ENCODE measurements at regions not wholly inside any gene's neighbourhood (a gene's known extent, or its start where the extent isn't known, plus 50 kb on each side); places are given as distances from the start of the nearest gene placed in this dataset.

DNA sequence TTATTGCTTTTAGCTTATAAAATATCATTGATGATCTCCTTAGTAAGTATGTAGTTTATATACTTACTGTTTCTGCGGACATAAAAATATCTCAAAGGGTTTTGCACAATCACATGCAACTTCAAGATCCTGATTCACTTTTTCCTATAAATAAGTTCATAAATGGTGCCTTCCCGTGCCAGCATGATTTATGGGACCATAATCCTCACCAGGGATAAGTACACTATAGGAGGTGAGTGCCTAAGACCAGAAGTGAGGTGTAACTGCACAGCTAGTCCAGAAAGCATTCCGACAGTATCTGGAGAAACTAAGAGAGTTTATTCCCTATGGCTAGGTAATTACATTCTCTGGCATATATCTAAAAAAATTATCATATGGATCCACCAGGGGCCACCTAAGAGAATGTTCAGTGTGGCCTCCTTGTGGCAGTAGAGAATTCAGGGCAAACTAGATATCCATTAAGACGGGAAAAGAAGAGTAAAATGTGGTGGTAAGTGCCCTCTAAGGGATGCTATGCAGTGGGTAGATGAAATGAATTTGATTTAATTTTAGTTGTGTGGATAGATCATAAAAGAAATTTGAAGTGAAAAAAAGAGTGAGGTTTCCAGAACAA is 402.5 kb upstream of the SLC24A2 start:
- no peak for DNase-seq

DNA sequence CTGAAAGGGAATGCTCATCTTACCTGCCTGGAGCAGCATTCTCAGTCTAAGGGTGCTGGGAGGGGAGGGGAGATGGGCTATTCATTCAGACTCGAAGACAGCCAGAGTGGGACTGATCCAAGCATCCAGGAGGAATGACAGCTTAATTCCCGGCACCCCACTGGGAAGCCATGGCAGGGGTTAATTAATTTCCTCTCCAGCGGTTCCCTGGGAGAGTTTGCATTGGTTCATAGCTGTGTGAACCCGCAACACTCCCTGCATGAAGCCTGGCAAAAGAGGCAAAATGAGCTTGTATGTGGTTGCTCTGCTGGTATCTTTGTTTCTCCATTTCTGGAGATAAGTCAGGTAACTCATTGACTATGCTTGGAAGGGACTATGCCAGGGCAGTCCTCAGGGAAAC is 401.0 kb upstream of the SLC24A2 start:
- DNase-seq, result no peak

DNA sequence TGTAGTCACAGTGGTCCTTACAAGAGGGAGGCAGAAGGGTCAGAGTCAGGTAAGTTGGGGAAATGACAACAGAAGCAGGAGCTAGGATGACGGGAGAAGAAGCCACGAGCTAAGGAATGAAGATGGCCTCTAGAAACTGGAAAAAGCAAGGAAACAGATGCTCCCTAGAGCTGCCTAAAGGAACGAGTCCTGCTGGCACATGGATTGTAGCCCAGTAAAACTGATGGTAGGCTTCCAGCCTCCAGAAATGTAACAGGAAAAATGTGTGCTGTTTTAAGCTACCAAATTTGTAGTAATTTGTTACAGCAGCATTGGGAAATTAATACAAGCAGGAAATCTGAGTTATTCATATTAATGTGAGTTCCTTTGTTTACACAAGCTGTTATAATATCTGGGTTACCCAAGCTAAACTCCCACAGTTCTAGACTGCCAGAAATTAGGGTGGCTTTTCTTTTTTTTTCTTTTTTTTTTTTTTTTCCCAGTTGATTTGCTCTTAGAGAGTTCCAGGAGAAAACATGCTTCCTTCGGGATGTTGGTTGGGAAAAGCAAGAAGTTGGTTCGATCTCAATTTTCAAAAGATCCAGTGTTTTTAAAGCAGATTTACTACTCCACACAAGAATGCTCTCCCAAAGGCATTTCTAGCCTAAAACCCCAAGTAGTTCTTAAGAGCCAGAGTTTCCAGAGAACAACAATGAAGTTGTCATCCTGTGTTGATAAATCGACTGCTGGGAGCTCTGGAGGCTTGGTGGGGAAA is 400.0 kb upstream of the SLC24A2 start:
- DNase-seq, result peak; percentile 45

DNA sequence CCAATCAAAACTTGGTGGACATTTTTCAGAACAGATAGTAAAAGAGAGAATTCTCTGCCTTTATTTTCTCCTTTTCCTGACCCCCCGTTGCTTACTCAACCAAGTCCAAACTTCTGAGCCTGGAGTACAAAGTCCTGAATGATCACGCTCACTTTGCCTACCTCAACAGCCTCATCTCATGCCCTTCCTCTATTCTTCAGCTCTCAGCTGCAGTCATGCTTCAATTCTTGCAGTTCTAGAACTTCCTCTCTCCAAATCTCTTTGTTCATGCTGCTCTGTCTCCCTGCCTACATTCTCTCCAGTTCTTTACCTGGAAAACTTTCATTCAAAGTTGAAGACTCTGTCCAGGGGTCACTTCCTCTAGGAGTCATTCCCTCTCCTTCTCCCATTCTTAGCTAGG is 398.5 kb upstream of the SLC24A2 start:
- no peak for DNase-seq

DNA sequence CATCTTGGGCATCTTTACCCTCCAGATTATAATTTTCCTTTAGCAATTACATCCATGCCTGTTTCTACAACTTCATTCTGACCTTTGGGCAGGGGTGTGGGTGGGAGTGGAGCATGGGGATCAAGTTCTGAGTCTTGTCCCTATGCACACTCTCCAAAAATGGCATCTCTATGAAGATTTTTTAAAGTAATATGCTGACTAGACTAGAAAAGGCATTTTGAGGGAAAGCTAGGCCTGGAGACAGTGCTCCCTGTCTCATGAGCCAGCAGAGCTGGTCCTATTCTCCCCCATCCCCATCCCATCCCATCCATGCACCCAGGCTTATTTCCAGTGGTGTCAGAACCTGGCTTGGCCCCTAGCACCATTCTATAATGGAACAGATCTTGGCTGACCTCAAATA is 398.0 kb upstream of the SLC24A2 start:
- no peak for DNase-seq

DNA sequence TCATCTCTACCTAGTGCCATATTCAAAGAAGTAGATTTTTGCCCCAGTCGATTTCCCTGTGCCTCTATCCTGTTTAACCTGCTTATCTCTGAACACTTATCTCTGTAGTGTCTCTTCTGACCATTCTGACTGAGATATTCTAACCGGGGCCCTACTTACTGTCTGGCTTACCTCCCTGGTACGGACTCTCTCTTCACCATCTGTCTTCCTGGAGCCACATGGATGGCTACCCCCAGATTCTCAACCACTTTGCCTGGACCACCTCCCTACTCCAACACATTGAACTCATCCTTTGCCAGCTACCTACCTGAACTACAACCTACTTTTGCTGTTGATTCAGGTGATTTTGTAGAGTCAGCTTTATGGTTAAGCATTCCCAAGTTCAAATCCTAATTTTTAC is 397.4 kb upstream of the SLC24A2 start:
- DNase-seq, result no peak

DNA sequence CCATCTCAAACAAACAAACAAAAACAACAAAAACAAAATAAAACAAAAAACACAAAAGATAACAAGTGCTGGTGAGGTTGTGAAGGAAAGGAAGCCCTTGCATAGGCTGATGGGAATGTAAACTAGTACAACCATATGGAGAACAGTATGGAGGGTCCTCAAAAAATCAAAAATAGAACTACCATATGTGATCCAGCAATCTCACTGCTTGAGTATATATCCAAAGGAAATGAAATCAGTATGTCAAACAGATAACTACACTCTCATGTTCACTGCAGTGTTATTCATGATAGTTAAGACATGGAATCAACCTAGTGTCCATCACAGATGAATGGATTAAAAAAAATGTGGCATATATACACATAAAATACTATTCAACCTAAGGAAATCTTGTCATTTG is 395.7 kb upstream of the SLC24A2 start:
- DNase-seq, result no peak

DNA sequence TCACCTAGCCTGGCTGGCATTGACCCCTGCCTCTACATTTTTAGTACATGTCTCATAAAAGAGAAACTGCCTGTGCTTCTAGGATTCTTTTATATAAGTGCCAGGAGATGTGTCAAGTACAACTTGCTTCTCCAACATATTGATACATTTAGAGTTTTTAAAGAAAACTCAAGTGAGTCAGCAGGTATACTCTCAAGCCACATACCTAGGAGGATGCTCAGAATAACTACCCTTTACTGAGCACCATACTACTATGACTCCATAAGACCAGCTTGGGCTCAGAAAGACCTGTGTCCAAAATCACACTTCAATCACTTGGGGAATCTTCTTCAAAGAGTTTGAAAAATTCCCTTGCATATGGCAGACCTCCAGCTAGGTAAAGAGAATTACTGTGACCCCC is 389.8 kb upstream of the SLC24A2 start:
- no peak for DNase-seq

DNA sequence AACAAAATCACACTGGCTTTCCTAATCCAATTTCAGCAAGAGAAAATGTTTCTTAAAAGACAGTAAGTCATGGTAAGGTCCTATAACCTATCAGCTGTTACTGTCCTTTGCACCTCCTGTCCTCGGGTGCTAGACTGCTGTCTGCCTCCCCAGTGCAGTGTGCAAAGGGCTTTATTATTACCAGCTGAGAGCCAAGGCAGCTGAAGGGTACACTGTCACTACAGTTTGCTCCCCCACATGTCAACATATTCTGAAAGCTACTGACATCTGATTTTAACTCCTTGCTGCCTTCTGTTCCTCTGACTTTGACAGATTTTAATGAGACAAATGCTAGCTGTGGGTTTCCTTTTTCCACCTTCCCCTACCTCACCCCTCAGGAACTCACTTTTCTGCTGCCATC is 389.4 kb upstream of the SLC24A2 start:
- no peak for DNase-seq

DNA sequence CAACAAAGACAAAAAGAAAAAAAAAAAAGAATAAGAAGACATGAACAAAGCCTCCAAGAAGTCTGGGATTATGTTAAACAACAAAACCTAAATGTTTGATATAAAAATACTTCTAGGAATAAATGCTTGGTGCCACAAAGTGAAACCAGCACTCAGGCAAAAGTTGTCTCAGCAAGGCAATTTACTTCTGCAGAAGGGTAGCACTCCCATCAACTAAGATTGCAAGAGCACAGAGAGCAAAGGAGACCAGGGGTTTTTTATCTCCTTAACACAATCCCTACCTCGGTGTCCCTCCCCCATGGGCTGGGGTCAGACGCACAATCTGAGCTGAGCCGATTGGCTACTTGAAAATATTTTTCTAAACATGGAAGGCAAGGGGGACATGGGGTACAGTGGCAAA is 381.3 kb upstream of the SLC24A2 start:
- DNase-seq, result no peak

DNA sequence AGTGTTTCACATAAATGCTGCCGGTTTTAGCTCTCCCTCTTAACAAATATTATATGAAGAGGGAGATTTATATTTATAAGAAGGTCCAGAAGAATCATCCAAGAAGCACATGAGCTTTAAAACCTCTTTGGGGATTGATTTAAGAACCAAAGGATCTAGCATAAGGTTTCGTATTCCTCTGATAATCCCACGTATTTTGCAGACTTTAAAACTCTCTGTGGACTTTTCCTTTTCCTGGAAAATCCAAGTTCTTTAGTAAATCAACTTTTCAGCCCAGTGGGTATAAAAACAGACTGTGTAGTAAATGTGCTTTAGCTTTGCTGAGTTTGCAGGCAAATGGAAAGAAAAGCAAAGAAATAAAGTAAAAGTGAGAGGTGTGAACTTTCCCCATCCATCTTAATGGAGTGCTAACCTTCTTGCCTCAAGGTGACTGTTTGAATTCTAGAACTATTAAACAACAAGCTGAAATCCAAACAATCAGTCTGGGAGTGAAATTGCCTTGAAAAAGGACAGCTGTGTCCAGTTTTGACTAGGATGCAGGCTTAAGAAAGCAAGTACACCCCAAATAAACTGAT is 363.4 kb upstream of the SLC24A2 start:
- DNase-seq, result no peak

DNA sequence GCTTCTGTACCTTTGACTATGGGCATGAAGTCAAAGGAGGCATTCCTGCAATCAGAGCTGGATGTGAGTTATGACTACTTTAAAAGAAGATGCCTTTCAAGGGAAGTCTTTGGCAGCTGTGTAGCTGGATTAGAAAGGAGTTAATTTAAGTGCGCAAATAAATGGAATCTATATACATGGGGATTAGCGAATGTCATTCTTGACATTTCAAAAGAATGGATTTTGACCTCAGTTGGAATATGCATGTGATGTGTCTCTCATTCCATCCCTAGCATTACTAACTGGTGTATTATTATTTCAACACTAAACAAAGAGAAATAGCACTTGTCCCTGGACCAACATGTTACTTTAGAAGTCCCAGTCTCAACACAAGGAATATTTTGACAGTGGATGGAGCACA is 359.6 kb upstream of the SLC24A2 start:
- no peak for DNase-seq

DNA sequence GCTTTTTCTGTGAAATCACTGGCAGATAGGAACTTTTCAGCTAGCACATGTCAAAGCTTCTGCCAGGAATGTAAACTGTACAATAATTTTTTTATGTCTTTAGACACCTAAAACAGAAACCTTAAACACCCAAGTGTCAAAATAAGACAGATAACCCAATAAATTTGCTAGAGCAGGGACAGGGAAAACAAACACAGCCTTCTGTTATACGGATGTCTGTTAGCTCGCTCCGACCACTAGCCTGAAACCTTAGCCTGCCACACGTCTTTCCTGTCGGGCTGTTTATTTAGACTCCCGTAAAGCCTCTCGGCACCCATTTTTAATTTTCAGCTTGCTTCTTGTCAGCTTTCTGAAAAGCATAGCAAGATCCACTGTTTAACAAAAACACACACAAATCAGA is 355.4 kb upstream of the SLC24A2 start:
- DNase-seq, result no peak

DNA sequence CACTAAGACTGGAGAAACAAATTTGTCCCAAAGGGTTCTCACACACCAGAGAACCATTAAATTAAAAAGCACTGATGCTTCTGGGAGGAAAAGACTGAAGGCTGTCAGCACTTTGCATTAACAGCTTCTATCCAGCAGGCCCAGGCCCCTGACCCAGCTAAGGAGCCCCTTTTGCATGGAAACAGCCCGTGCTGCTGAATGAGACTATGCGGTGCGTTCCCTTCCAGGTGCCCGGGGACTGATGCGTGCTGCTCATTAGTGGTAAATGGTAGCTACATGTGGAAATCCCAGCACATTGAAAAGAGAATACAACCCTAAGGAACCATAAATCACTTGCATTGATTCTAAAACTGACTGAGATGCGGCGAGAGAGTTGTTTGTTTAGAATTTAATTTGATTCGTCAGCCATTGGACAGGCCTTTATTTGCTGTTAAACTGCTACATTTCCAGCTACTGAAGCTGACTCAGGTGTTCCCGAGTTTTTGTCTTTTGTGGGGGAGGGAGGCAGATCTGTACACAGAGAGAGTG is 351.0 kb upstream of the SLC24A2 start:
- DNase-seq, result no peak

DNA sequence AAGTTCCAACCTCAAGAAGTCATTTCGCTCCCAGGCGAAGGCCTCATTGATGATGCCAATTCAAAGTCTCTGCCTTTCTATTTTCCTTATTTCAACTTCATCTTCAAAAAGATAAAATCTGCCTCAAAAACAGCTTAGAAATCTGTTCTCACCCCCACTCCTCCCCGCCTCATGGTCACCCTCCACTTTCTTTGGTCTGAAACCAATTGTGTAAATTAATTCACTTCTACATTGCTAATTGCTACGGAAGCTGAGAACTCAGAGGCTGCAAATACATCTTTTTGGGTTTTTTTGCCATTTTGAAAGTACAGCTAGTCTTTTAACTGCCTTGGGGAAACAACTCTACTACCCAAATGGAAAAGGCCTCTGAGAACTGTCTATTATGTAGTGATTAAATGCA is 350.0 kb upstream of the SLC24A2 start:
- no peak for DNase-seq

DNA sequence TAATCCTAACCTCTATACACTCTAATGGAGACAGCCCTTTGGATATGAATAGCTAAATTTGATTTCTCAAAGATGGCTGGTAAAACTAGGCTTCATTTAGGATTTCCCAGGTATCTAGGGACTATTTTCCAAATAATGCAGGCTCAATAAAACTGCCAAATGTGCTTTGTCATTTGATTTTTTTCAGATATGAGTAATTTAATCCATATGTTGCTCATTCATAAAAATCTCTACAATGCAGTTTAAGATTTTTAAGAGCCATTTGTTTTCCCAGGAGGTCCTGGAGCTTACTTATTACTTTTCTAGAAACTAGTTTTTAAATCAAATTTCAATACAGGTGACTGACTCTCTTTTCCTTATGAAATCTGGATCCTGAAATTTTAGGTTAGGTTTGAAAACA is 349.3 kb upstream of the SLC24A2 start:
- DNase-seq, result no peak

DNA sequence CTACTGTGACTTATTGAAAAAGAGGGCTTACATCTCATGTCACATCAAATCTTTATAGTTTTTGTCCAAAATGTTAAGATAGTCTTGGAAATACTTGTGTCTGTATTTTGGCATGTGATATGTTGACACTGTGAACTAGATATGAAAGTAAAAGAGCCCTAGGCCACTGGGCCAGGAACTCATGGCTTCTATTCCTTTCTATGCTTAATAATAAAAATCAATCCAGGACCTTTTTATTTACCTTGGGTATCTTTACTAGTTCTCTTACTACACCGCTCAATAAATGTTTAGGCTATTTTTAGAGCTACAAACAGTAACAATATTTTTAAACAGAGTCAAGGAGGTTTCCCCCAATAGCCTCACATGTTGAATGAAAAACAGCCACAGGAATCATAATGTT is 348.6 kb upstream of the SLC24A2 start:
- no peak for DNase-seq

DNA sequence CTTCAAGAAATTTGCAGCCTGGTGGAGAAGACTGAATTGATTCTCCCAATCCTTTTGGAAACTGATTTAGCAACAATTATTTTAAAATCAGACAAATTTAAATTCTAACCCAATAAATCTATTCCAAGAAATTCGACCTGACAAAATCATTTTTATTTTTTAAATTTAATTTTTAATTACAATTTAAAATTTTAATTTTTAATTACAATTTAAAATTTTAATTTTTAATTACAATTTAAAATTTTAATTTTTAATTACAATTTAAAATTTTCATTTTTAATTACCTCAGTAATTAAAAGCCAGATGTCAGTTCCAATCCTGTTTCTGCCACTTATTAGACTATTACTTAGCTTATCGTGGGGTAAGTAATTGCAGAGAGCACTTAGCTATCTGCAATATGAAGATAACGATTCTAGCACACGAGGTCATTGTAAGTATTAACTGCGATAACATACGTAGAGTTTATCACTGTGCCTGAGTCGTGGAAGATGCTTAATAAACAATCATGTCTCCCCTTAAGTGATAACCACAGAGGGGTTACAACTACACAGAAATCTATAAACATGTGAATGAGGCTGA is 346.4 kb upstream of the SLC24A2 start:
- DNase-seq, result no peak

DNA sequence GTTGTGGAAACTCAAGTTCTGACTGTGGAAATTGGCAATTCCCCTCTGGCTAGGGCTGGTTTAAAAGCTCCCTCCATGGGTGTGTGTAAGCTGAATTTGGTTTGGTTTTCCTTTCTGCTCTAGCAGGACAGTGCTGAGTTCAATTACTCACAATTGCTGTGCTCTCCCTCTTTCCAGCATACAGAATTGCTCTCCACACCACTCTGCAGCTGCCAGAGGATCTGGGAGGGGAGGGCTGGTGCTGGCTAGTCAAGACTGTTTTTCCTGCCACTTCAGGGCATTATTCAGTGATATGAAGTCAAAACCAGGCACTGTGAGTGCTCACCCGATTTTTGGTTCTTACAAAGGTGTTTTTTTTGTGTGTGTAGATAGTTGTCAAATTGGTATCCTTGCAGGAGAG is 336.9 kb upstream of the SLC24A2 start:
- DNase-seq, result no peak

DNA sequence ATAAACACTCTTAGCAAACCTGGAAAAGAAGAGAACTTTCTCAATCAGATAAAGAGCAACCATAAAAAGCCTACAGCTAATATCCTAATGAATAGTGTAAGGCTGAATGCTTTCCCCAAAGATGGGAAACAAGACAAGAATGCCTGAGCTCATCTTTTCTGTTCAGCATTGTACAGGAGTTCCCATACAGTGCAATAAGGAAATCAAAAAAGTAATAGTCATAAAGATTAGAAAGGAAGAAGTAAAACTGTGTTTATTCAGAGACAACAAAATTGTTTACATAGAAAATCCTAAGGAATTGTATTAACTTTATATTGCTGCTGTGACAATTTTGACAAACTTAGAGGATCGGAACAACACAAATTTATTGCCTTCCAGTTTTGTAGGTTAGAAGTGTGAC is 330.7 kb upstream of the SLC24A2 start:
- DNase-seq, result no peak

DNA sequence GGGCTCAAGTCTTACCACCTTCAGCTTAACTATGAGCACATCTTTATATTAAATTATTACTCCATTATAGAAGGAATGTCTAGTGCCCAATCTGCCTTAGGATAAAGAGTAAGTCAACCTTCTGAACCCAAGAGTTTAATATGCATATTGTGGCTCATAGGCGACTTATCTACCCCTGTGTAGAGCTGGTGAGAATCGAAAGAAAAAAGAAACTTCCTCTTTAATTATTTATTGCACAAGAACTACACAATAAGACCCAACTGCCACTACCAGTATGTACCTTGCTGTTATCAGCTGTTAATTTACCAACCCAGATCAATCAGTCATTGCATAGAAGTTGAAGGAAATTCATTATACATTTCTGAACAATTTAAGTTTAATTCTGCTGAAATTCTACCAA is 329.1 kb upstream of the SLC24A2 start:
- DNase-seq, result no peak

DNA sequence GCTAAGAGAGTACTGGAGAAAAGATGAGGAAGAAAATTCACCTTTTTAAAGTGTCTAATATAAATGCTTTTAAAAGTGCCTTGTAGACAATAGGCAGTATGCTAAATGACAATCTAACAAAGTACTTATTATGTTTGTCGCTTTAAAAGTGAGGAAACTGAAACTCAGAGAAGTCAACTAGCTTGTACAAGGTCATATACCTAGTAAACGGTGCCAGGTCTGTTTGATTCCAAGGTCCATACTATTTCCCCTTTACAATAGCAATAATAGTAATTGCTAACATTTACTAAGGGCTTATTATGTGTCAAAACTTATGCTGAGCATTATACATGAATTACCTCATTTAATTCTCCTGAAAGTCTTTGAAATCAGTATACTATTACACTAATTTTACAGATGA is 328.6 kb upstream of the SLC24A2 start:
- DNase-seq, result no peak

DNA sequence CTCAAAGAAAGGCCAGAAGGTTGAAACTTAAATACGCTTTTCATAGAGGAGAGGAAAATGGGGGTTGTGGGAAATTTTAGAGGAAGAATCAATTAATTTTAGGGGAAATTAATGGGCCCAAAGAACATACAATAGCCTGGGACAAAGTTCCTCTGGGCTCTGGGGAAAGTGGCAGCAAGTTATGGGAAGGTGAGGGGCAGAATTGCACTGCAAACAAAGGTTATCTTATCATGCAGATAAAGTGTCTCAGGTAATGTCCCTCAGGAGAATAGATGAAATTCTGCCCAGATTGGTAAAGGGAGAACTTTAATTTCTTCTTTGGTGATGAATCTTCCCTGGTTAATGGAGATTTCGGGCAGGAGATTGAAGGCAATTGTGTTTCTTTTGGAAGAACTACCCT is 326.1 kb upstream of the SLC24A2 start:
- no peak for DNase-seq

DNA sequence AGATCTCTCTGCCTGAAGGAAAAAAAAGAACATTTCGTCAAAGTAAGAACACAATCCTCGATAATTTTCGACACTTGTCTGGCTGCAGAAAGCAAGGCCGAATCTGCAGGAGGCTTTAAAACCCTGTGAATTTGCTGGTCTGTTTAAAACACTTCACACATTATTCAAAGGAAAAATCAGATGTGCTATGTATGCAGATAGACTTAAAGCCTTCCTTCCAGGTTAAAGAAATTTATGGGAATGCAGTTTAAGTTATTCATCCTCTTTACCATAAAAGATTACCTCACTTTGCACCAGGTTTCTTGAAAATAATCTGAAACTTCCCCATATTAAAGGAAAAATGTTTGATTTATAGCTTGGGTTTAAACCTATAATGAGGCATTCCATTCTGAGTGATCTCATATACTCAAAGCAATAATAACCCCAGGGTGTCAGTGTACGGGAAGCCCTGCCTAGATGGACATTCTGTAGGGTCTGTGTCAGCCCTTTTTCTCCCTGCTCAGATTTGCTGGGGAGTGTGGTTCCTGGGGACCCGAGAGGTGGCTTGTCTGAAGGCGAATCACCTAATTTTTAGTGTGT is 323.5 kb upstream of the SLC24A2 start:
- no peak for DNase-seq
